HFFc6 (cell line): ENCODE measurements at regions not wholly inside any gene's neighbourhood (a gene's known extent, or its start where the extent isn't known, plus 50 kb on each side); places are given as distances from the start of the nearest gene placed in this dataset.

Experiments used
- DNase-seq: peaks from one replicate; pipeline ENCODE4 v3.0.0-alpha.2; 2018
- H3K27ac Mint-ChIP-seq: 2 replicates; pipeline ENCODE4 v1.8.0; 2020; ENCODE audit warnings: mild to moderate bottlenecking, mixed read lengths
- H3K27me3 Mint-ChIP-seq: 2 replicates; pipeline ENCODE4 v1.8.0; 2021; ENCODE audit warnings: mild to moderate bottlenecking, moderate library complexity, mixed read lengths; ENCODE audit not compliant: insufficient read depth
- H3K36me3 Mint-ChIP-seq: 2 replicates; pipeline ENCODE4 v1.8.0; 2021; ENCODE audit warnings: low read depth, mixed read lengths
- H3K4me1 Mint-ChIP-seq: 2 replicates; pipeline ENCODE4 v1.8.0; 2020; ENCODE audit warnings: low read depth, mixed read lengths
- H3K4me3 Mint-ChIP-seq: 2 replicates; pipeline ENCODE4 v1.8.0; 2020; ENCODE audit warnings: mild to moderate bottlenecking, moderate library complexity, mixed read lengths
- H3K9me3 Mint-ChIP-seq: 2 replicates; pipeline ENCODE4 v1.8.0; 2020; ENCODE audit warnings: mild to moderate bottlenecking, mixed read lengths
- TF ChIP-seq, protein P1 (sequence below): fragments of 200-600 bp; sonication (generic); IDR thresholded peaks from 2 replicates; pipeline ENCODE4 v1.5.0; 2021; ENCODE audit warnings: antibody characterized with exemption, mild to moderate bottlenecking

DNA sequence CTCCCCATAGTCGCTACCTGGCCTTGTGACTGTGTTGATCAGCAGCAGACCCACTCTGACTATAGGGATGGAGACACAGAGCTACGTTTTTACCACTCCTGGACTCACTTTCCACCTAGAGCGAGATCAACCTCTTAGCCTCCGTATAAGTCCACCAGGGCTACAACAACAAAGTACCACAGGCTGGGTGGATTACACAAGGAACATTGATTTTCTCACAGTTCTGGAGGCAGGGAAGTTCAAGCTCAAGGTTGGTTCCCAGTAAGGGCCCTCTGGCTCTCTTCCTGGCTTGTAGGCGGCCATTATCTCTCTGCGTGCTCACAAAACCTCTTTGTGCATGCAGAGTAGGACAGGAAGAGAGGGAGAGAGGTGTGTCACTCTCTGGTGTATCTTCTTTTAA lies 330.4 kb upstream of the PROK2 start:
- TF ChIP-seq, protein P1, sequence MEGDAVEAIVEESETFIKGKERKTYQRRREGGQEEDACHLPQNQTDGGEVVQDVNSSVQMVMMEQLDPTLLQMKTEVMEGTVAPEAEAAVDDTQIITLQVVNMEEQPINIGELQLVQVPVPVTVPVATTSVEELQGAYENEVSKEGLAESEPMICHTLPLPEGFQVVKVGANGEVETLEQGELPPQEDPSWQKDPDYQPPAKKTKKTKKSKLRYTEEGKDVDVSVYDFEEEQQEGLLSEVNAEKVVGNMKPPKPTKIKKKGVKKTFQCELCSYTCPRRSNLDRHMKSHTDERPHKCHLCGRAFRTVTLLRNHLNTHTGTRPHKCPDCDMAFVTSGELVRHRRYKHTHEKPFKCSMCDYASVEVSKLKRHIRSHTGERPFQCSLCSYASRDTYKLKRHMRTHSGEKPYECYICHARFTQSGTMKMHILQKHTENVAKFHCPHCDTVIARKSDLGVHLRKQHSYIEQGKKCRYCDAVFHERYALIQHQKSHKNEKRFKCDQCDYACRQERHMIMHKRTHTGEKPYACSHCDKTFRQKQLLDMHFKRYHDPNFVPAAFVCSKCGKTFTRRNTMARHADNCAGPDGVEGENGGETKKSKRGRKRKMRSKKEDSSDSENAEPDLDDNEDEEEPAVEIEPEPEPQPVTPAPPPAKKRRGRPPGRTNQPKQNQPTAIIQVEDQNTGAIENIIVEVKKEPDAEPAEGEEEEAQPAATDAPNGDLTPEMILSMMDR: no peak
- no peak for DNase-seq
- Mint-ChIP-seq H3K27ac (no peak overlapping the region), H3K9me3 (no peaks in the 10 kb centered on the region), H3K27me3 (peaks cover 33% of the 10 kb centered on the region), H3K4me1 (no peaks in the 10 kb centered on the region), H3K4me3 (no peak overlapping the region), H3K36me3 (no peaks in the 10 kb centered on the region)

DNA sequence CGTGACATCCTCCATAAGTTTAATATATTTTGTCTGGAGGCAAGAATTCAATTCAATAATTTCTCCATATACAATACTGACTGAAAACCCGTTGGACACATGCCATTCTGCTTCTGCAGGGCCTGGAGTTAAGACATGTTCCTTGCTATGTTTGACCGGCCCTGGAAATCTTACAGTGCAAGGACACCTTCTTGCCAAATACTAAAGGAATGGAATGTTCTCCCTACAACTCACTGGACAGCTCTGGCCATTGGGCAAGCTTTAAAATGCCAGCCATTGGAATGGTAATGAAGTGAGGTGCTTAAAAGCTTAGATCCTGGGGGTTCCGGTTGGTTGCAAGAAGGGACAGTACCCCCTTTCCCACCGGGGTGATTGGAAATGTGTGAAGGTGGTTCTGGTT lies 329.8 kb upstream of the PROK2 start:
- Mint-ChIP-seq H3K27me3 (peaks cover 33% of the 10 kb centered on the region), H3K4me1 (no peaks in the 10 kb centered on the region), H3K4me3 (no peak overlapping the region), H3K9me3 (no peaks in the 10 kb centered on the region), H3K36me3 (no peaks in the 10 kb centered on the region), H3K27ac (no peak overlapping the region)
- no peak for DNase-seq
- TF ChIP-seq, protein P1: no peak

DNA sequence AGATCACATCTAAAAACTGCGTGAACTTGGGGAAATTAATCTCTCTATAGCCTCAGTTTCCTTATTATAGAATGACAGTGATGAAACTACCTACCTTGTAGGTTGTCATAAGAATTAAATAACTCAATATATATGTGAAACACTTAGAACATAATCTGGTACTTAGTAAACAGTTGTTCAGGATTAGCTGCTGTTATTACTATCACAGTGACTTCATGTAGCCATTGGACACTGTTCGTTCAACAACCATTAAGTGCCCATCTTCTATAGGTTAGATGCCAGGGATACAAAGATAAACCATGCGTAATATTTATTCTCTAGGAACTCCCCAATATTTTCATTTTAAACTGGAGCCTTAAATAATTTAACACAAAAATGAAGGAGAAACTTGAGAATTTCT lies 329.0 kb upstream of the PROK2 start:
- H3K27ac Mint-ChIP-seq: no peak overlapping the region
- no peak for DNase-seq
- H3K36me3 Mint-ChIP-seq: no peaks in the 10 kb centered on the region
- peaks cover 33% of the 10 kb centered on the region for H3K27me3 Mint-ChIP-seq
- no peaks in the 10 kb centered on the region for H3K4me1 Mint-ChIP-seq
- H3K4me3 Mint-ChIP-seq: no peak overlapping the region
- no peaks in the 10 kb centered on the region for H3K9me3 Mint-ChIP-seq
- TF ChIP-seq, protein P1: no peak

DNA sequence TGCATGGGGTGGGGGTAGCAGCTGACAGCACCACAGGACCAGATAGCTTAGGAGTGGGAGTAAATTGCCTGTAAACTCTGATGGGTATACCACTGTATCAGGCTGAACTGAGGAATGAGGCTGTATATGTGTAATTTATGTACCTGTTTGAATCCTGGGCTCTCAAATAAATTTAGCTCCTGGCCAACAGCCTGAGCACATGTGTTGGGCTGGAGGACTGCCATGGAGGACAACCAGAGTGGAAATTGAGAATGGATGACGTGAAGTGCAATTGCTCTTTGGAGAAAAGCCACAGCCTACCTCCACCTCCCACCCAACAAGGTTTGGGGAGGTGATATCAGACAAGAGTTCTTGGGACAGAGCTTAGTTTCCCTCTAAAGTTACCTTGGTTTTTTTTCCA lies 328.6 kb upstream of the PROK2 start:
- Mint-ChIP-seq H3K27ac (no peak overlapping the region), H3K4me1 (no peaks in the 10 kb centered on the region), H3K4me3 (no peak overlapping the region)

DNA sequence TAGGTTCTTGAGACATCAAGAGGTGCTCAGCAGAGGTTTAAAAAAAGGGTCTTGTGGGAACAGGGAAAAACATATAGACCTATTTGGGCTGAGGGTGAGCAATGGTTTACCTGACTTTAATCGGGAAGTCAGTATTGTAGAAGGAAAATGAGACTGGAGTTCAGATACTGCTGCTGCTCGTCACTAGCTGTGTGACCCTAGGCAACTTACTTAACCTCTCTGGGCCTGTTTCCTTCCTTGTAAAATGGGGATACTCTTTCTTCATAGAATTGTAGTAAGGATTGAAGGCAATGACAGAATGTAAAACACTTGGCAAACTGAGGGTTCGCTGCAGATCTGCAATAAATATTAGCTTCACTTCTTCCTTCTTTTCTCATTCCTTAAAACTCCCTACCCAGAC lies 327.5 kb upstream of the PROK2 start:
- Mint-ChIP-seq H3K27ac (no peak overlapping the region), H3K4me1 (no peaks in the 10 kb centered on the region), H3K9me3 (no peaks in the 10 kb centered on the region), H3K27me3 (peaks cover 29% of the 10 kb centered on the region), H3K36me3 (no peaks in the 10 kb centered on the region), H3K4me3 (no peak overlapping the region)
- DNase-seq: no peak
- TF ChIP-seq, protein P1: no peak

More for the DNA sequence above, 328.6 kb upstream of the PROK2 start:
- Mint-ChIP-seq H3K27me3 (peaks cover 31% of the 10 kb centered on the region), H3K36me3 (no peaks in the 10 kb centered on the region), H3K9me3 (no peaks in the 10 kb centered on the region)
- DNase-seq: no peak
- TF ChIP-seq, protein P1: no peak
